Stimulated activated naive B cell treated with anti-CD40 and anti-IgM and Interleukin-4, amounts not matched to agents 10 μg/mL and 1 μg/mL and 100 μg/mL, for 72 hours (primary cell): ENCODE measurements at regions not wholly inside any gene's neighbourhood (a gene's known extent, or its start where the extent isn't known, plus 50 kb on each side); places are given as distances from the start of the nearest gene placed in this dataset.

Source experiments
- ATAC-seq, 2 donors: fragments of 150-1000 bp; cut with Tn5 transposase; replicated peaks; 2 replicates each; pipeline ENCODE4 v1.10.0; 2021; ENCODE audit warnings: moderate library complexity in 1 of 2
- DNase-seq: peaks from one replicate; pipeline ENCODE4 v3.0.0; 2021
- H3K27ac Mint-ChIP-seq: one replicate; pipeline ENCODE4 v1.8.0; 2022; ENCODE audit warnings: mild to moderate bottlenecking, mixed read lengths
- H3K27me3 Mint-ChIP-seq, 2 donors: one replicate each; pipeline ENCODE4 v1.8.0; 2022; ENCODE audit warnings: mixed read lengths in 2 of 2
- H3K36me3 Mint-ChIP-seq, 2 donors: one replicate each; pipeline ENCODE4 v1.8.0; 2022; ENCODE audit warnings: mixed read lengths in 2 of 2, mild to moderate bottlenecking in 1 of 2
- H3K4me1 Mint-ChIP-seq, 2 donors: one replicate each; pipeline ENCODE4 v1.8.0; 2022; ENCODE audit warnings: mixed read lengths in 2 of 2, mild to moderate bottlenecking in 1 of 2
- H3K4me3 Mint-ChIP-seq, 2 donors: one replicate each; pipeline ENCODE4 v1.8.0; 2022; ENCODE audit warnings: mild to moderate bottlenecking in 2 of 2, mixed read lengths in 2 of 2, moderate library complexity in 1 of 2
- H3K9me3 Mint-ChIP-seq, 2 donors: one replicate each; pipeline ENCODE4 v1.8.0; 2022; ENCODE audit warnings: mixed read lengths in 2 of 2, mild to moderate bottlenecking in 1 of 2

GRCh38 chr14:44300916-44301315 is 206.2 kb downstream of the FSCB start:
- Mint-ChIP-seq H3K27me3 (no peaks in the 10 kb centered on the region), H3K4me1 (no peaks in the 10 kb centered on the region), H3K36me3 (no peaks in the 10 kb centered on the region), H3K27ac (no peak overlapping the region), H3K4me3 (no peak overlapping the region), H3K9me3 (peaks cover 5% of the 10 kb centered on the region in 2 donors)
- DNase-seq = no peak
- ATAC-seq = no peak

- ATAC-seq (no peak), DNase-seq (no peak)
- Mint-ChIP-seq H3K36me3 (no peaks in the 10 kb centered on the region), H3K27ac (no peak overlapping the region), H3K4me3 (no peak overlapping the region), H3K9me3 (peaks cover 5 to 7% of the 10 kb centered on the region in 2 donors), H3K4me1 (no peaks in the 10 kb centered on the region), H3K27me3 (no peaks in the 10 kb centered on the region)
These were observed 209.6 kb downstream of the FSCB start for GRCh38 chr14:44297437-44297836.

DNA sequence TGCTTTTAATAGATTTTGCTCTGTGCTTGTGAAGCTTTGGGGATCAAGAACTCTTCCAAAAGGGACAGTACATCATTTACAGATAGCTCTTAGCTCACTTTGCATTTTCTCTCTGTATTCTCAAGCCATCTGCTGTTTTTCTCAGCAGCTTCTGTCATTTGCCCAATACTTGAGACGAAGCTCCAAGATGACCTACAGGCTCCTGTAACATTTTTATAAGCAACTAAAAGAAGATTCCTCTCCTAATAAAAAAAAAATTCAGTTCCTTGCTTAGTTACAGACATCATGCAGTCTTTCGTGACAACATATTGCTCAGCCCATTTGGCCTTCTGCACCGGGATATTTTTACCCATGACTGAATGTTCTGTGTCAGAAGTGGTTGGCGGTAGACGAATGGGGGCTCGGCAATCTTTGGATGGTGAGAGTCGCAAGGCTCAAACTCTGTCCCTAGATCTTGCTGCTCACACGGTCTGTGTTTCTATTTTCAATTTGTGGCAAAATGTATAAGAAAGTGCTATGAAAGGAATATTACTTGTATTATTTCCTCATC is 215.6 kb downstream of the FSCB start:
- H3K4me1 Mint-ChIP-seq = no peaks in the 10 kb centered on the region
- no peak overlapping the region for H3K4me3 Mint-ChIP-seq
- no peak for DNase-seq
- ATAC-seq = no peak
- H3K9me3 Mint-ChIP-seq = peaks cover 0 to 2% of the 10 kb centered on the region in 2 donors
- H3K36me3 Mint-ChIP-seq = no peaks in the 10 kb centered on the region
- no peak overlapping the region for H3K27ac Mint-ChIP-seq
- H3K27me3 Mint-ChIP-seq = no peaks in the 10 kb centered on the region

GRCh38 chr14:44287858-44288257 is 219.2 kb downstream of the FSCB start:
- no peaks in the 10 kb centered on the region for H3K4me1 Mint-ChIP-seq
- H3K9me3 Mint-ChIP-seq = no peaks in the 10 kb centered on the region
- no peaks in the 10 kb centered on the region for H3K36me3 Mint-ChIP-seq
- ATAC-seq (no peak), DNase-seq (no peak)
- no peak overlapping the region for H3K27ac Mint-ChIP-seq
- no peaks in the 10 kb centered on the region for H3K27me3 Mint-ChIP-seq
- no peak overlapping the region for H3K4me3 Mint-ChIP-seq

GRCh38 chr14:44286201-44286600 is 220.9 kb downstream of the FSCB start:
- no peak overlapping the region for H3K4me3 Mint-ChIP-seq
- H3K27ac Mint-ChIP-seq = no peak overlapping the region
- no peaks in the 10 kb centered on the region for H3K4me1 Mint-ChIP-seq
- ATAC-seq (no peak), DNase-seq (no peak)
- no peaks in the 10 kb centered on the region for H3K9me3 Mint-ChIP-seq
- no peaks in the 10 kb centered on the region for H3K36me3 Mint-ChIP-seq
- no peaks in the 10 kb centered on the region for H3K27me3 Mint-ChIP-seq

- Mint-ChIP-seq H3K27me3 (no peaks in the 10 kb centered on the region), H3K9me3 (peaks cover 0 to 1% of the 10 kb centered on the region in 2 donors)
- no peak for ATAC-seq
These were observed 223.2 kb downstream of the FSCB start for GRCh38 chr14:44283836-44284235.

GRCh38 chr14:44279357-44279756 is 227.7 kb downstream of the FSCB start:
- H3K4me3 Mint-ChIP-seq = no peak overlapping the region

More at GRCh38 chr14:44283836-44284235, 223.2 kb downstream of the FSCB start:
- no peak for DNase-seq
- Mint-ChIP-seq H3K36me3 (no peaks in the 10 kb centered on the region), H3K4me3 (no peak overlapping the region), H3K4me1 (no peaks in the 10 kb centered on the region), H3K27ac (no peak overlapping the region)

GRCh38 chr14:44271637-44272036 is 235.4 kb downstream of the FSCB start:
- Mint-ChIP-seq H3K36me3 (no peaks in the 10 kb centered on the region), H3K27ac (no peak overlapping the region), H3K4me1 (no peaks in the 10 kb centered on the region), H3K9me3 (no peaks in the 10 kb centered on the region), H3K27me3 (no peaks in the 10 kb centered on the region), H3K4me3 (no peak overlapping the region)
- ATAC-seq = no peak
- DNase-seq = no peak

More at GRCh38 chr14:44279357-44279756, 227.7 kb downstream of the FSCB start:
- H3K9me3 Mint-ChIP-seq = peaks cover 0 to 1% of the 10 kb centered on the region in 2 donors
- DNase-seq = no peak
- H3K27me3 Mint-ChIP-seq = no peaks in the 10 kb centered on the region
- H3K27ac Mint-ChIP-seq = no peak overlapping the region
- no peaks in the 10 kb centered on the region for H3K4me1 Mint-ChIP-seq
- no peaks in the 10 kb centered on the region for H3K36me3 Mint-ChIP-seq
- ATAC-seq = no peak

DNA sequence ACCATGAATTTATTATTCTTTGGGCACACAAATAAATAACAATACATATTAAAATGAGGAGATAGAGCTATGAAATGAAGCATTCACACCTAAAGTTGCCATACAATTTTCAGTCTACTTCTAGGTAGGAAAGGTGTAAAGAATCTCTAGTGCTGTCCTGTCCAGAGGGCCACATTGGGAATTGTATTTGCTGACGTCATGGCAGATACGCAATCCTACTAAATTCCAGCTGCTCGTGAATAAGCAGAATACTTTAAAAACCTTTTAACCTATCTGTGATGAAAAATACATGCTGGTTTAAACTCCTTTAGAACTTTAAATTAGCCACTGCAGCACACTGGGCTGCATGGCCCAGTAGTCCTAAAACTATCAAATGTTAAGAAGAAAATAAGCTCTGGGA is 236.1 kb downstream of the FSCB start:
- no peaks in the 10 kb centered on the region for H3K4me1 Mint-ChIP-seq
- no peaks in the 10 kb centered on the region for H3K9me3 Mint-ChIP-seq
- ATAC-seq (no peak), DNase-seq (no peak)
- H3K4me3 Mint-ChIP-seq = no peak overlapping the region
- H3K27me3 Mint-ChIP-seq = no peaks in the 10 kb centered on the region
- no peak overlapping the region for H3K27ac Mint-ChIP-seq
- H3K36me3 Mint-ChIP-seq = no peaks in the 10 kb centered on the region

DNA sequence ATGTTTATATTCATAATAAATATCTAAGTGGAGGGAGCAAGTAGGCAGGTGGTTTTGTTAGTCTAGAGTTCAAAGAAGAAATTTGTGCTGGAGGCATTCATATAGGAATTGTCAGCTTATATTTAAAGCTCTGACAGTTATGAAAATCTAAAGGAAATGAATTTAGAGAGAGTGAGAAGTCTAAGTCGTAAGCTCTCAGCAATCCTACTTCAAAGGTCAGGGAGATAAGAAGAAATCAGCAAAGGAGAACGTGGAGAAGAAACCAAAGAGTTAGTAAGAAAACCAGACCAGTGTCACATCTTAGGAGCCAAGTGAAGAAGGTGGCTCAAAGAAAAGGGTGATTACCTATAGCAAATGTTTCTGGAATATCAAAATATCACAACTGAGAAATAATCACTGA is 241.8 kb downstream of the FSCB start:
- H3K27ac Mint-ChIP-seq = no peak overlapping the region
- H3K4me3 Mint-ChIP-seq = no peak overlapping the region

GRCh38 chr14:44215660-44216059 is 291.4 kb downstream of the FSCB start:
- Mint-ChIP-seq H3K4me1 (no peaks in the 10 kb centered on the region), H3K27me3 (no peaks in the 10 kb centered on the region), H3K4me3 (no peak overlapping the region), H3K36me3 (peaks cover 0 to 1% of the 10 kb centered on the region in 2 donors), H3K27ac (no peak overlapping the region), H3K9me3 (peaks cover 9 to 10% of the 10 kb centered on the region in 2 donors)
- DNase-seq = no peak
- no peak for ATAC-seq

More for the DNA sequence above, 241.8 kb downstream of the FSCB start:
- Mint-ChIP-seq H3K36me3 (no peaks in the 10 kb centered on the region), H3K27me3 (no peaks in the 10 kb centered on the region), H3K9me3 (peaks cover 4 to 8% of the 10 kb centered on the region in 2 donors), H3K4me1 (no peaks in the 10 kb centered on the region)
- DNase-seq (no peak), ATAC-seq (no peak)

DNA sequence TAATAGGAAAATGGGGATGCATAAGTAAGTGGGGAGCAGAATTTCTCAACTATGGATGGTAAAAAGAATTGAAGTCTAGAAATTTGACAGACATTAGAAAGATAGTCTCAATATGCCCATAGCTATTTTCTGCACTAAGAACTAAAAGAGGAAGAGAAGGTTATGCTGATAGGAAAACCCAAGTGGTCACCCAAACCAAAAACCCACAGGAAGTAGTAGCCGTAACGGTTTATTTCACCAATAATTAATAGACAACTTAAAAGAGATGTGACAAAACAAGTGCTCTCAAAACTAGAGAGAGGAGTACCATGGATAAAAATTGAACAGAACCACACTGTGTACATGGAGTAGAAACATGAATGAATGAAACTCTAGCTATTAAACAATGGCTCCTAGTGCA is 295.4 kb downstream of the FSCB start:
- Mint-ChIP-seq H3K27ac (no peak overlapping the region), H3K9me3 (peaks cover 0 to 7% of the 10 kb centered on the region in 2 donors), H3K36me3 (no peaks in the 10 kb centered on the region), H3K4me1 (no peaks in the 10 kb centered on the region), H3K27me3 (no peaks in the 10 kb centered on the region), H3K4me3 (no peak overlapping the region)
- ATAC-seq = no peak
- no peak for DNase-seq

- Mint-ChIP-seq H3K9me3 (peaks cover 2 to 4% of the 10 kb centered on the region in 2 donors), H3K4me3 (no peak overlapping the region), H3K36me3 (no peaks in the 10 kb centered on the region), H3K27me3 (no peaks in the 10 kb centered on the region), H3K27ac (no peak overlapping the region), H3K4me1 (no peaks in the 10 kb centered on the region)
- ATAC-seq (no peak), DNase-seq (no peak)
These were observed 302.8 kb downstream of the FSCB start for GRCh38 chr14:44204061-44204835.

DNA sequence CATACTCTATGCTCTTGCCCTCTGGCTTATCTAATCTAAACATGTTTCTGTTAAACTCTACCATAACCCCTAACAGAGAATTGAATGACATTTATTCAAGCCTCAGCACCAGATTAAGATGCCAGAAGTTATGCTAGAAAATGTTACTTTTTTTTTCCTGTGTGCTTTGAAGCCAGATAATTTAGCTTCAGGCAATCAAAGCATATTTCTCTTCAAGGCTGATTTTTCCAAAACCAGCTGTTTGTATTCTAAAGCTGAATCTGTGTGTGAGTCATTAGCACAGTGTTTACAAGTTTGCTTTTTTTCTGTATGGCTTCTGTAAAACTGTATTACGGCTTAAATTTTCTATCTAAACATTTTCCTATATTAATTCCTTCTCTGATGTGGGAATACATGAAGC is 326.1 kb downstream of the FSCB start:
- Mint-ChIP-seq H3K36me3 (no peaks in the 10 kb centered on the region), H3K4me1 (no peaks in the 10 kb centered on the region)

DNA sequence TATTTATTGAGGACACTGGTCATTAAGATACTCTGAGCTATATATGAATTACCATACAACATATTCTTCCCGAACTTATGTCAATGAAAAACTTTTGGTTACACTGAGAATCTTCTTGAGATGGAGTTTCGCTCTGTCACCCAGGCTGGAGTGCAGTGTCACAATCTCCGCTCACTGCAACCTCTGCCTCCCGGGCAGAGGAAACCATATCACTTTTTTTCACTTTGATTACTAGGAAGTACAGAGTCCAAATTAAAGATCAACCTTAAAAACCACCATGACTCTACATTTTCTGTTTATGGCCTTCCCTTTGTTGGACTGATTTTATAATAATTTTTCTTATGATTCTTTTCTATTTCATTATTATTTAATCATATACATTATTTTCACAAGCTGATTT is 336.5 kb downstream of the FSCB start:
- no peak overlapping the region for H3K27ac Mint-ChIP-seq
- H3K4me1 Mint-ChIP-seq = no peaks in the 10 kb centered on the region
- H3K4me3 Mint-ChIP-seq = no peak overlapping the region
- no peaks in the 10 kb centered on the region for H3K36me3 Mint-ChIP-seq
- no peaks in the 10 kb centered on the region for H3K27me3 Mint-ChIP-seq
- H3K9me3 Mint-ChIP-seq = peaks cover 5 to 7% of the 10 kb centered on the region in 2 donors
- no peak for DNase-seq
- no peak for ATAC-seq

More for the DNA sequence above, 326.1 kb downstream of the FSCB start:
- no peaks in the 10 kb centered on the region for H3K27me3 Mint-ChIP-seq
- H3K4me3 Mint-ChIP-seq = no peak overlapping the region
- peaks cover 5 to 7% of the 10 kb centered on the region in 2 donors for H3K9me3 Mint-ChIP-seq
- DNase-seq (no peak), ATAC-seq (no peak)
- H3K27ac Mint-ChIP-seq = no peak overlapping the region
